ENCODE measurements at regions not wholly inside any gene's neighbourhood (a gene's known extent, or its start where the extent isn't known, plus 50 kb on each side); places are given as distances from the start of the nearest gene placed in this dataset.

DNA sequence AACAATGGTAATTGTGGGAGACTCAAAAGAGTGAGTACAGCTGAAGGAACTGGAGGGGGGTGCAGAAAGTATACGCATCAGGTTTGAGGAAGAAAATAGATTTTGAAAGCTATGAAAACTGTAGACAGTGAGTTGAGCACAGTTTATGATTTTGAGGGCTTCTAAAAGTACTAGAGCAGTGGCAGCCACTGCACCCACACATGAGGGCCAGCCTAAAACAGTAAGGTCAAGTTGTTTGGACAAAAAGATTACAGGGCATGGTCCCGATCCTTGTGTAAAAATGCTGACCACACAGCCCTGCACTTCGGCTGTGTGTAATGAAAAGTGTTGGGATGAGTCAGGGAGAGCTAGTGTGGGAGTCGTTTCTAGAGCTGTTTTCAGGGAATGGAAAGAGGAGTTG is 2282.1 kb downstream of the TP53TG3F start:
- no peak for FAIRE-seq
- Histone ChIP-seq H3K27me3 (ENCODE audit: control insufficient read depth, insufficient read depth, low read length) (no peaks in the 10 kb centered on the region), H3K36me3 (ENCODE audit: control insufficient read depth, insufficient read depth, low read length) (no peaks in the 10 kb centered on the region), H3K4me3 (ENCODE audit: low read depth, low read length) (no peak overlapping the region)
- TF ChIP-seq, protein P1, sequence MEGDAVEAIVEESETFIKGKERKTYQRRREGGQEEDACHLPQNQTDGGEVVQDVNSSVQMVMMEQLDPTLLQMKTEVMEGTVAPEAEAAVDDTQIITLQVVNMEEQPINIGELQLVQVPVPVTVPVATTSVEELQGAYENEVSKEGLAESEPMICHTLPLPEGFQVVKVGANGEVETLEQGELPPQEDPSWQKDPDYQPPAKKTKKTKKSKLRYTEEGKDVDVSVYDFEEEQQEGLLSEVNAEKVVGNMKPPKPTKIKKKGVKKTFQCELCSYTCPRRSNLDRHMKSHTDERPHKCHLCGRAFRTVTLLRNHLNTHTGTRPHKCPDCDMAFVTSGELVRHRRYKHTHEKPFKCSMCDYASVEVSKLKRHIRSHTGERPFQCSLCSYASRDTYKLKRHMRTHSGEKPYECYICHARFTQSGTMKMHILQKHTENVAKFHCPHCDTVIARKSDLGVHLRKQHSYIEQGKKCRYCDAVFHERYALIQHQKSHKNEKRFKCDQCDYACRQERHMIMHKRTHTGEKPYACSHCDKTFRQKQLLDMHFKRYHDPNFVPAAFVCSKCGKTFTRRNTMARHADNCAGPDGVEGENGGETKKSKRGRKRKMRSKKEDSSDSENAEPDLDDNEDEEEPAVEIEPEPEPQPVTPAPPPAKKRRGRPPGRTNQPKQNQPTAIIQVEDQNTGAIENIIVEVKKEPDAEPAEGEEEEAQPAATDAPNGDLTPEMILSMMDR (IDR thresholded peaks at IDR 0.05; ENCODE audit: insufficient read depth, low read length, severe bottlenecking): no peak
- no peak for DNase-seq (ENCODE audit: low read depth)

DNA sequence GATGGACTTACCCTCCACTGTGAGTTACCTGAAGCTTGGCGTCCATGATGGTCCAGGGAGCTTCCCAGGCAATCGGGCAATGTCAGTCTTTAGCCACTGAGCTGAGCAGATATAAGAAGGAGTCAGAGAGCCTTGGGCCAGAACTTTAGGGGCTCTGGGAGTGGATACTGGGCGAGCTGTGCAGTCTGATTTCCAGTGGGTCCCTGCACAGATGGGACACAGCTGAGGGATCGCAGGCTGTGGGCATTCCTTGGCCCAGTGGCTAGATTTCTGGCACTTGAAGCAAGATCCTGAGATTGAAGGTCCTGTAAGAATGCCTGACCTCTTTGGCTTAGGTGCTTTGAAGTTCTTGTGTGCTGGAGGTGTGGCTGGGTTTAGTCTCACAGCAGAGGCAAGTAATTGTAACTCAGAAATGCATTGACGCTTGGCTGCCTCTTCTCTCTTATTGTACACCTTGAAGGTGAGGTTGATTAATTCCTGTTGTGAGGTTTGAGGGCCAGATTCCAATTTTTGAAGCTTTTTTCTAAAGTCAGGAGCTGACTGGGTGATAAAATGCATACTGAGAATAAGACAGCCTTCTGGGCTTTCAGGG is 2283.8 kb downstream of the TP53TG3F start:
- no peaks in the 10 kb centered on the region for H3K36me3 ChIP-seq (ENCODE audit: control insufficient read depth, insufficient read depth, low read length)
- no peaks in the 10 kb centered on the region for H3K27me3 ChIP-seq (ENCODE audit: control insufficient read depth, insufficient read depth, low read length)
- FAIRE-seq (no peak), DNase-seq (ENCODE audit: low read depth) (no peak)
- no peak overlapping the region for H3K4me3 ChIP-seq (ENCODE audit: low read depth, low read length)
- TF ChIP-seq, protein P1 (IDR thresholded peaks at IDR 0.05; ENCODE audit: insufficient read depth, low read length, severe bottlenecking): no peak

DNA sequence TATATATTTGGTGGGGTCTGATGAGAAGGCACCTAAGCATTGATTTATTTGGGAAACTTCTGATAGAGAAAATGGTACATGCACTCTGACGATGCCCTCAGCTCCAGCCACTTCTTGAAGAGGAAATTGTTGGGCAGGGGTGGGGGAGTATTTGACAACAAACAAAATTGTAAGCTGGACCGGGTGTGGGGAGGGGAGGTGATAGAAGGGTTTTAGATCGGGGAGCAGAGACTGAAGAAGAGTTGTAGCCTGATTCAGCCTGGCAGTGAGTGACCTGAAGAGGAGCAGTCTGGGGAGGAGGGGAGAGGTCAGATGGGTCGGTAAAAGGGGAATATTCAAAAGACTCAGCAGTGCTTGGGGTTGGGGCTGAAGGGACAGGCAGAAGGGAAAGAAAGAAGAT is 2284.7 kb downstream of the TP53TG3F start:
- FAIRE-seq (no peak), DNase-seq (ENCODE audit: low read depth) (no peak)
- no peak overlapping the region for H3K4me3 ChIP-seq (ENCODE audit: low read depth, low read length)
- no peaks in the 10 kb centered on the region for H3K36me3 ChIP-seq (ENCODE audit: control insufficient read depth, insufficient read depth, low read length)
- no peaks in the 10 kb centered on the region for H3K27me3 ChIP-seq (ENCODE audit: control insufficient read depth, insufficient read depth, low read length)
- TF ChIP-seq, protein P1 (IDR thresholded peaks at IDR 0.05; ENCODE audit: insufficient read depth, low read length, severe bottlenecking): no peak

DNA sequence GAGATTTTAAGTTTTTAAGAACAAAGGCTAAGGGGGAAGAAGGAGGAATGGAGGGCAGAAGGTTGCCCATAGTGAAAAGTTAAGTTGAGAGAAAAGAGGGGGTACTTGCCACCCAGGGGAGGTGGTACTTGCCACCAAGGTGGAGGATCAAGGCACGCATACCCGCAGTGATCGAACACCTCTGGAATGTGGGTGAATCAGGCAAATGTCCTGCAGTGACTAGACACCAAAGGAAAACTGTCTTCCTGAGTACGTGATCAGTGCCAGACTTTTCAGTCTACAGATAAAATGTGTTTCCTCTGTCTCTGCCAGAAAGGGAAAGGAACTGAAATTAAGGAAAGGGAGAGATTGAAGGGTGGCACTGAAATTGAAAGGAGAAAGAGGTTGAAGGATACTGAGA is 2285.3 kb downstream of the TP53TG3F start:
- DNase-seq (ENCODE audit: low read depth): peak; percentile 12
- TF ChIP-seq, protein P1 (IDR thresholded peaks at IDR 0.05; ENCODE audit: insufficient read depth, low read length, severe bottlenecking): no peak
- Histone ChIP-seq H3K27me3 (ENCODE audit: control insufficient read depth, insufficient read depth, low read length) (no peaks in the 10 kb centered on the region), H3K36me3 (ENCODE audit: control insufficient read depth, insufficient read depth, low read length) (no peaks in the 10 kb centered on the region), H3K4me3 (ENCODE audit: low read depth, low read length) (no peak overlapping the region)
- FAIRE-seq: no peak

DNA sequence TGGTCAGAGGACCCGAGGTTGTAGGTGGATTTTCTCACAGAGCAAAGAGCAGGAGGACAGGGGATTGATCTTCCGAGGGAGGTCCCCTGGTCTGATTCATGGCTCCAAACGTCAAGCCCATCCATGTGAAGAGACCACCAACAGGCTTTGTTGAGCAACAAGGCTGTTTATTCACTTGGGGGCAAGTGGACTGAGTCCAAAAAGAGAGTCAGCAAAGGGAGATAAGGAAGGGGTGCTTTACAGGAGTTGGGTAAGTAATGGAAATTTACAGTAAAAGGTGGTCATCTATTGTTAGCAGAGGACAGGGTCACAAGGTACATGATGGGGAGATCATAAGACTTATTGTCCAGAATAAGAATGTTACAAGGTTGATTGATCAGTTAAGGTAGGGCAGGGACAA is 2285.8 kb downstream of the TP53TG3F start:
- DNase-seq (ENCODE audit: low read depth): no peak

More for the DNA sequence above, 2285.8 kb downstream of the TP53TG3F start:
- TF ChIP-seq, protein P1 (IDR thresholded peaks at IDR 0.05; ENCODE audit: insufficient read depth, low read length, severe bottlenecking): no peak
- Histone ChIP-seq H3K27me3 (ENCODE audit: control insufficient read depth, insufficient read depth, low read length) (no peaks in the 10 kb centered on the region), H3K4me3 (ENCODE audit: low read depth, low read length) (no peak overlapping the region), H3K36me3 (ENCODE audit: control insufficient read depth, insufficient read depth, low read length) (no peaks in the 10 kb centered on the region)
- FAIRE-seq: no peak
